IPS-18a (cell line): ENCODE measurements at regions not wholly inside any gene's neighbourhood (a gene's known extent, or its start where the extent isn't known, plus 50 kb on each side); places are given as distances from the start of the nearest gene placed in this dataset.

Experiments
- H3K27ac ChIP-seq: one replicate; pipeline ENCODE4 v1.5.1; 2013; ENCODE audit warnings: low read length
- H3K27me3 ChIP-seq: one replicate; pipeline ENCODE4 v1.6.1; 2013; ENCODE audit warnings: mild to moderate bottlenecking, low read length; ENCODE audit not compliant: control insufficient read depth, insufficient read depth
- H3K36me3 ChIP-seq: one replicate; pipeline ENCODE4 v1.6.1; 2013; ENCODE audit warnings: low read depth, low read length; ENCODE audit not compliant: control insufficient read depth
- H3K4me1 ChIP-seq: one replicate; pipeline ENCODE4 v1.6.1; 2013; ENCODE audit warnings: low read depth, low read length; ENCODE audit not compliant: control insufficient read depth
- H3K4me3 ChIP-seq: one replicate; pipeline ENCODE4 v1.5.1; 2013; ENCODE audit warnings: low read length
- H3K9ac ChIP-seq: one replicate; pipeline ENCODE4 v1.6.1; 2013; ENCODE audit warnings: mild to moderate bottlenecking, low read length, moderate library complexity
- H3K9me3 ChIP-seq: one replicate; pipeline ENCODE4 v1.6.1; 2013; ENCODE audit warnings: low read depth, low read length; ENCODE audit not compliant: control insufficient read depth

GRCh38 chr14:71833476-71833875 lies 98.8 kb upstream of the RGS6 start:
- peaks cover 10% of the 10 kb centered on the region for H3K4me1 ChIP-seq
- no peaks in the 10 kb centered on the region for H3K9me3 ChIP-seq
- no peaks in the 10 kb centered on the region for H3K36me3 ChIP-seq
- H3K27me3 ChIP-seq = no peaks in the 10 kb centered on the region
- no peak overlapping the region for H3K9ac ChIP-seq
- no peak overlapping the region for H3K4me3 ChIP-seq
- H3K27ac ChIP-seq = no peak overlapping the region

GRCh38 chr14:71834284-71835204 lies 97.7 kb upstream of the RGS6 start:
- Histone ChIP-seq H3K27ac (no peak overlapping the region), H3K4me1 (peaks cover 10% of the 10 kb centered on the region), H3K36me3 (no peaks in the 10 kb centered on the region), H3K4me3 (no peak overlapping the region), H3K9me3 (no peaks in the 10 kb centered on the region), H3K27me3 (no peaks in the 10 kb centered on the region), H3K9ac (no peak overlapping the region)

GRCh38 chr14:71852181-71852580 lies 80.0 kb upstream of the RGS6 start:
- Histone ChIP-seq H3K27ac (no peak overlapping the region), H3K9ac (no peak overlapping the region), H3K4me3 (no peak overlapping the region), H3K9me3 (peaks cover 5% of the 10 kb centered on the region), H3K27me3 (no peaks in the 10 kb centered on the region), H3K36me3 (no peaks in the 10 kb centered on the region), H3K4me1 (peaks cover 7% of the 10 kb centered on the region)

GRCh38 chr14:71855399-71856036 lies 76.7 kb upstream of the RGS6 start:
- Histone ChIP-seq H3K4me1 (peaks cover 7% of the 10 kb centered on the region), H3K27ac (no peak overlapping the region), H3K36me3 (no peaks in the 10 kb centered on the region), H3K27me3 (no peaks in the 10 kb centered on the region), H3K9ac (no peak overlapping the region), H3K4me3 (no peak overlapping the region), H3K9me3 (no peaks in the 10 kb centered on the region)

GRCh38 chr14:71856199-71856919 lies 75.9 kb upstream of the RGS6 start:
- H3K27ac ChIP-seq = no peak overlapping the region
- peaks cover 7% of the 10 kb centered on the region for H3K4me1 ChIP-seq

GRCh38 chr14:71863049-71863448 lies 69.2 kb upstream of the RGS6 start:
- H3K4me3 ChIP-seq = no peak overlapping the region
- H3K4me1 ChIP-seq = no peaks in the 10 kb centered on the region

More at GRCh38 chr14:71856199-71856919, 75.9 kb upstream of the RGS6 start:
- Histone ChIP-seq H3K9me3 (no peaks in the 10 kb centered on the region), H3K4me3 (no peak overlapping the region), H3K36me3 (no peaks in the 10 kb centered on the region), H3K27me3 (no peaks in the 10 kb centered on the region), H3K9ac (no peak overlapping the region)

GRCh38 chr14:71863766-71864165 lies 68.5 kb upstream of the RGS6 start:
- Histone ChIP-seq H3K27me3 (no peaks in the 10 kb centered on the region), H3K9ac (no peak overlapping the region), H3K9me3 (no peaks in the 10 kb centered on the region), H3K4me3 (no peak overlapping the region), H3K4me1 (no peaks in the 10 kb centered on the region), H3K27ac (no peak overlapping the region), H3K36me3 (no peaks in the 10 kb centered on the region)

More at GRCh38 chr14:71863049-71863448, 69.2 kb upstream of the RGS6 start:
- Histone ChIP-seq H3K27me3 (no peaks in the 10 kb centered on the region), H3K9me3 (no peaks in the 10 kb centered on the region), H3K9ac (no peak overlapping the region), H3K27ac (no peak overlapping the region), H3K36me3 (no peaks in the 10 kb centered on the region)
